H1 (cell line): ENCODE measurements at regions not wholly inside any gene's neighbourhood (a gene's known extent, or its start where the extent isn't known, plus 50 kb on each side); places are given as distances from the start of the nearest gene placed in this dataset.

Experiments used
- CTCF ChIP-seq, 3 experiments: IDR thresholded peaks; 1 replicate in 2 of 3; 2 replicates in 1 of 3; pipeline versions ENCODE4 v1.5.1 to v1.6.1; 2011; ENCODE audit warnings: low read length in 3 of 3, mild to moderate bottlenecking in 3 of 3, inconsistent platforms in 2 of 3, low read depth in 1 of 3, moderate library complexity in 1 of 3; ENCODE audit not compliant: insufficient read depth in 1 of 3; ENCODE audit errors: control extremely low read depth in 1 of 3

- no peak for TF ChIP-seq CTCF (IDR thresholded peaks at IDR 0.05; ENCODE audit: control extremely low read depth in 1 of 3, insufficient read depth in 1 of 3, low read depth in 1 of 3, low read length in 3 of 3)
Observed at GRCh38 chr20:48158014-48158413, 372.7 kb upstream of the SULF2 start (continued).
